DLD1 (cell line): ENCODE measurements at regions not wholly inside any gene's neighbourhood (a gene's known extent, or its start where the extent isn't known, plus 50 kb on each side); places are given as distances from the start of the nearest gene placed in this dataset.

Experiments used
- in situ Hi-C: cut with HindIII; loops from 2 replicates; pipeline ENCODE4 v1.10.0; 2017; ENCODE audit warnings: low sequenced_read_pairs

GRCh38 chr10:54903745-54904144, 102.7 kb upstream of the PCDH15 start:
- in situ Hi-C loops: no loop called here

- in situ Hi-C loops: no loop called here
These were observed 99.6 kb upstream of the PCDH15 start for GRCh38 chr10:54900584-54900983.

GRCh38 chr10:54880996-54881395, 80.0 kb upstream of the PCDH15 start:
- in situ Hi-C loops: no loop called here

GRCh38 chr10:54869022-54869421, 68.0 kb upstream of the PCDH15 start:
- in situ Hi-C loops: no loop called here

- in situ Hi-C loops: no loop called here
These were observed 65.6 kb upstream of the PCDH15 start for GRCh38 chr10:54866666-54867065.

GRCh38 chr10:54854843-54855242, 53.8 kb upstream of the PCDH15 start:
- in situ Hi-C loops: no loop called here

- in situ Hi-C loops: no loop called here
These were observed 53.4 kb upstream of the PCDH15 start for GRCh38 chr10:54854389-54854788.

- in situ Hi-C loops: no loop called here
These were observed 52.9 kb upstream of the PCDH15 start for GRCh38 chr10:54853883-54854282.
